GM19043 (cell line): ENCODE measurements at regions not wholly inside any gene's neighbourhood (a gene's known extent, or its start where the extent isn't known, plus 50 kb on each side); places are given as distances from the start of the nearest gene placed in this dataset.
"Not testable (repeated sequence)": the region's sequence is repeated elsewhere in the genome, so short reads cannot be mapped to it uniquely, and the experiment has no call there.

ENCODE experiments used
- ATAC-seq: cut with Tn5 transposase; IDR thresholded peaks from one replicate; pipeline ENCODE4 v1.9.1; 2021; ENCODE audit warnings: low read depth; ENCODE audit not compliant: unreplicated experiment

DNA sequence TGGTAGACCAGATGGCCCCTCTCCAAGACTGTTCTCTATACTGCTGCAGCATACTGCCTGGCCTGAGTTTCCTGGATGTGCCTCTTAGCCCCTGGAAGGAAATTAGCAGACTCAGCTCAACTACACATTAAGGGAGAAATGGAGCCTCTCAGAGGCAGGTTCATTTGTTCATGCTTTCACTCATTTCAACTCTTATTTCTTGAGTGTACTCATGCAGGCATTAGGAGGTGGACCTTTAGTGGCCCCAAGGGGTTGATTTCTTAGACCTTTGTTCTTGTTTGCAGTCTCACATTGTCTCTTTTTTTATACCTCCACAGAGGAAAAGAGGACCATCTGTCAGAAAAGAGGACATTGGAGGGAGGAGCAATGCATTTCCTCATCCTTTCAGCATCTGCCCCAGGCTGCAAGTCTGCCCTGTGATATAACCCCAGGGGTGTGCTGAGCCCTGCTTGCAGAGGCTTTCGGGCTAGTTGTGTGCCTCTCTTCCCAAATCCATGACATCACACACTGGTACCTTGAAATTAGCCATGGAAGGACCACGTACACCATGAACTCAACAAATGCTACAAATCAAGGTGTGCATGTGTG is 456.2 kb downstream of the CD83 start:
- no peak for ATAC-seq

GRCh38 chr6:14575961-14576360 is 458.4 kb downstream of the CD83 start:
- no peak for ATAC-seq

GRCh38 chr6:14578994-14579393 is 461.4 kb downstream of the CD83 start:
- no peak for ATAC-seq

- no peak for ATAC-seq
Measured at GRCh38 chr6:14582749-14583148, 465.2 kb downstream of the CD83 start.

DNA sequence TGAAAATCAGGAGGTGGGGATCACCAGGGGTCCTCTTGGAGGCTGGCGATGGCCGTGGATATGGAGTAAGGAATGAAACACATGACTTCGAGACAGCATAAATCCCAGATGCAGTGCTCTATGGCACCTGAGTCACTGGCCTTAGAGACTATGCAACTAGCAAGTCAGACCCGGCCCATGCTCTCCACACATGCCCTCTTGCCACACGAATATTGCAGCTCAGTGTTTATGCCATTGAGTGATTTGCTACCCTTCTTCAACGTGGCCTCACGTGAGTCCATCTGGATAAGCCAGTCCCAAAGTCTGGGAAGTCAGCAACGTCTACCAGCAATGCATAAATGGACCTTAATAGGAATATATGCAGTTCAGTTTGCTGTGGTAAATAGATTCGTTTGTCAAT is 466.3 kb downstream of the CD83 start:
- no peak for ATAC-seq

GRCh38 chr6:14584450-14584849 is 466.9 kb downstream of the CD83 start:
- no peak for ATAC-seq

GRCh38 chr6:14585689-14586088 is 468.1 kb downstream of the CD83 start:
- ATAC-seq, result no peak

DNA sequence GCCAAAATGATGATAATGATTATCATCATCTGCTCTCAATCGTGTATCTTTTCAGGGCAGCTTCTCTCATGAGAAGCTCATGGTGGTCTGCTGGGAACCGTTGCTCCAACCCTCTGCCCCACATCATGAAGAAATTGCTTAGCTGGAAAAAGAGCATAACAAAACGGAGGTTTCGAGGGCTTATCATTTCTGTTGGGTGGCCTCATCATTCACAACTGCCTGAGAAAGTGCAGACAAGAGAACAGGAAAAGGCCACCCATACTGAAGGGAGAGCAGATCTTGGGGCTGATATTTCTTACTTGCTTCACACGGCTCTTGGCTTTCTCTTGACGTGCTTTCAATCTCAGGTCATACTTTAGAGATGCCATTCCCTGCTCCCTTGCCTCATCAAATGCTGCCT is 471.6 kb downstream of the CD83 start:
- ATAC-seq, result no peak

GRCh38 chr6:14590586-14590985 is 473.0 kb downstream of the CD83 start:
- ATAC-seq, result no peak

DNA sequence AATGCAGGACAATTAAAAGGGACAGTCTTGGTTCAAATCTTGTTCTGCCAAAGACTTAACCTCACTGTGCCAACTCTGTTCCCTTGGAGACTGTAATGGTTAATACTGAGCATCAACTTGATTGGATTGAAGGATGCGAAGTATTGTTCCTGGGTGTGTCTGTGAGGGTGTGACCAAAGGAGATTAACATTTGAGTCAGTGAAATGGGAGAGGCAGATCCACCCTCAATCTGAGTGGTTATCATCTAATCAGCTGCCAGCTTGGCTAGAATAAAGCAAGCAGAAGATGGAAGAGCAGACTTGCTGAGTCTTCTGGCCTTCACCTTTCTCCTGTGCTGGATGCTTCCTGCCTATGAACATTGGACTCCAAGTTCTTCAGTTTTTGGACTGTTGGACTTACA is 474.4 kb downstream of the CD83 start:
- ATAC-seq, result no peak

DNA sequence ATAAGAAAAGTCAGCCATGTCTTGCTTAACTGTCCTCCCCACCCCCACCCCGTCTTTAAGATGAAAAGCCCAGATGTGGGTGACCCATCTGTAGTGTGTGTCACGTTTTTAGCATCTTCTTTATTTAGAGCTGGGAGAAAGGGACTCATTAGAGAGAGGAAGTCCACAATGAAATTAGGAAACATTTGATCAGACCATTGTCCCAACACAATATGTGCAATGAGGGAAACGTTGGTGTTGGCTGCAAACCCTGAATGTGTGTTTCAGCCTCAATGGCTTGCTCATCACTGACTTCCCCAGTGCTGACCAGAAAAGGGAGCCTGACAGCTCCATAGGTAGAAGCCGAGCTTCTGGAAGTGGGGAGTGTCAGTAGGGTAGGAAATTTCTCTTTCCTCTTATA is 475.7 kb downstream of the CD83 start:
- ATAC-seq, result no peak

DNA sequence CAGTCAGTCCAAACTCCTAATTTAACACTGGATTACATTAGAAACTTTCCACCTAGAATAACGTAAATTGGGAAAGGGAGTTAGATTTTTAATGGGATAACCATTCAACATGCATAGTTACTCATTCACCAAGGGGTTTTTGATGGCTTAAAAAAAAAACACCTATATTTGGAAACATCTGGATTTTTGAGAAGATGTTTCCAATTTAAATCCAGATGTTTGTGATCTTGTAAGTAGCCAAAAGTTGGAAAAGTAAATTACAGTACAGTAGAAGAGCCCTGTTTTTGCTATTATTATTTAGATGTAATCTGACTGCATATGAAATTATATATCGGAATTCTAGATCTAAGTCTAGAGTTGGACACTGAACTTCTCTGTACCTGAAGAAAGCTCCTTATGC is 478.2 kb downstream of the CD83 start:
- no peak for ATAC-seq

- no peak for ATAC-seq
Measured at GRCh38 chr6:14596410-14596809, 478.8 kb downstream of the CD83 start.

DNA sequence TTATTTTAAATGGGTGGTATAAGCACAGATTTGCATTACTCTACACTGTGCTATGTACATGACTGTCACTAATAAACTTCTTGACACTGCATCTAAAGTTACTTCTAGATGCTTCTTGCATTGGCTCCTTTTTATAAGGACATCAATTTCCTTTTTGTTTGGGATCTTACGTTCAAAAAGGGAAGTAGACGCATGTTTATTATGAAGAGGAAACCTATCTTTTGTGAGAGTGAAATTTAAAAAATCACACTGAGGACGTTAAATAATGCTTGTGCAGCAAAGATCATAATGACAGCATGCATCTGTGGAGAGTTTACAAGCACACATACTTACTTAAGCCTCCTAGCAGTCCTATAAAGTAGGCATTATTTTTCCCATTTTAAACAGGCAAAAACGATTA is 479.5 kb downstream of the CD83 start:
- ATAC-seq, result no peak

GRCh38 chr6:14598017-14598864 is 480.7 kb downstream of the CD83 start:
- no peak for ATAC-seq

DNA sequence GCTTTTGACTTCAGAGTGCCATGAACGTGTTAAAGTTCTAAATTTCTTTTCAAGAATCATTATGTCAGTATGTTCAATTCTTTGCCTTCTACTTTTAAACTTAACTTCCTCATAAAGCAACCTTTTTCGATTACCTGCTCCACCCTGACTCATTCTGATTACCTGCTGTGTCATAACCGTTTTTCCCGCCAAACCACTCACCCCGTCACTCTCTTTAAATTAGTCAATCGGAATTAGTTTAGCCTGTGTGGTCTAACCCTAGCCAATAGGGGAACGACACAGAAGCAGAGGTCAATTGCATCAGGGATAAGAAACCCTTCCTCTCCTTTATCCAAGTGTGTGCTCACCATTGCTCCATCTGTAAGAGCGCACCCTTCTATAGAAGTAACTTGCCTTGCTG is 482.7 kb downstream of the CD83 start:
- not testable (repeated sequence) for ATAC-seq

- no peak for ATAC-seq
Measured at GRCh38 chr6:14601490-14601889, 483.9 kb downstream of the CD83 start.

DNA sequence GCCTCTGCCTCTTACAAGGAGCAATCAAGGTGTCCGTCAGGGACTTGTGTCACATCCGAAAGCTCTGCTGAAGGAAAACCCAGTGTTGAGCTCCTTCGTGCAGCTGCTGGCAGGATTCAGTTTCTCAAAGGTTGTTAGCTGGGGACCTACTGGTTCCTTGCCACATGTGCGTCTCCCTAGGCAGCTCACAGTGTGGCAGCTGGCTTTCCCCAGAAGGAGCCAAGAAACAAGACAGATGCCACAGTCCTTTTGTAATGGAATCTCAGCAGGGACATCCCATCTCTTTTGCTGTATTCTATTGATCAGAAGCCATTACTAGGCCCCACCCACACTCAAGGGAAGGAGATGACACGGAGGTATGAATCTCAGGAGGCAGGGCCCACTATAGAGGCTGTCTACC is 488.8 kb downstream of the CD83 start:
- ATAC-seq, result no peak

- no peak for ATAC-seq
Measured at GRCh38 chr6:14610141-14610540, 492.6 kb downstream of the CD83 start.

DNA sequence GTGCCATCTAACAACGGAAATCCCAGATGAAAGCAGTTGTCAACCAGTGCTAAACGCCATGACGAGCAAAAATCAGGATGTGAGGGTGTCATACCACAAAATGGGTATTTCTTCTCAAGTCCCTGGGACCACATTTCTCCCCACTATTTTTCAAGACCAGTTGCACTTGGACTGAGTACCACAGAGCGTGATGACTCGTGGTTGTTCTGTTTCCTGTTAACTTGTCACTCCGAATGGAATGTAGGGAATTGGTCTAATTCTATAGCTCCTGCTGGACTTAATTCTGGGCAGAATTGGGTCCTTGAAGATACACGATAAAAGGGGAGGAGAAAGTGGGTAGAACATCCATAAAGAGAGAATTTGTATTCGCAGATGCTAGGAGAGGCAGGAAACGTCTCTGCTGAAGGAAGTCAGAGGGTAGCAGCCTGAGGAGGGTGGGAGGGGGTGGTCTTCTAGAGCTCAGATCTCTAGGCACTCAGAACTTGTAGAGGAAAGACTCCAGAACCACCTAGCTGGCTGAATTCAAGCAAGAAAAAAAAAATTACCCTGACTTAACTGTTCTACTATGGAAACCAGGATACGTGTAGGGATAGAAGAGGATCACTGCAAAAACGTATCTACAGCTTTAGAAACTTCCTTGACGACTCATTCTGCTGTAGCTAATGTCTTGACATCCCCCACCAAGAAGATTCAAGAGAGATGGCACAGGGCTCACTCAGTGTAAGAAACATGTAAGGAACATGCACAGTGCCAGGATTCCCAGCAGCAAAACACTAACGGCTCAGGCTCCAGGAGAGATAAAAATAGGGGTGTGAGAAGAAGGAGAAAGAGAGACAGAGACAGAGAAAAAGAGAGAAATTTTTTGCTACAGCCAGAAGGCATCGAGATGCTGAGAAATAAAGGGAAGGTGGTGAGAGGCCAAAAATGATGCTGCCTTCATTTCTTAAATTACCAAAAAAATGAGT is 494.7 kb downstream of the CD83 start:
- no peak for ATAC-seq

DNA sequence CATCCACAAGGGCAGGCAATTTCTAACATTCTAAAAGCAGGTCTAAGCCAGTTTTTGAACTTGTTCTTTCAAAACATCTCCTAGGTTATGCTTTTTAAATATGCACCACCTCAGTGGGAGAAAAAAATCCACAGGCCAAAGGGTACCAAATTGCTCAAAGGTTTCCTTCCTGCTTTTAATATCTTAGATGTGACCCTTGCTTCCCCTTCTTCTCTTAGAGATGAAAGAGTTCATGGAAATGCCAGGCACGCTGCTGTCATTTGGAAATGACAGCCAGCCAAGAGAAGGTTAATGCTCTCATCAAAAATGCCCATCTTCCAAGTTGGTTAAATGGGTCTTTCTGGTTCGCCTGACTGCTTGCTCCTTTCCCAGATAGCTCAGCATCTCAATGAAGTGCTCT is 497.1 kb downstream of the CD83 start:
- ATAC-seq, result no peak
